Tibial artery (tissue), 4 donors: ENCODE measurements at regions not wholly inside any gene's neighbourhood (a gene's known extent, or its start where the extent isn't known, plus 50 kb on each side); places are given as distances from the start of the nearest gene placed in this dataset.

Experiments used
- DNase-seq, 2 donors: peaks; one replicate each; pipeline ENCODE4 v3.0.0-alpha.2; 2019
- H3K27ac ChIP-seq, 2 donors: fragments of 200-600 bp; sonication (generic) in 1 of 2; 1 replicate in 1 of 2; 2 replicates in 1 of 2; pipeline ENCODE4 v1.5.1; 2018 to 2019; ENCODE audit warnings: mild to moderate bottlenecking in 1 of 2
- H3K27me3 ChIP-seq, 2 donors: fragments of 200-600 bp; sonication (generic) in 1 of 2; one replicate each; pipeline versions ENCODE4 v1.5.1 to v1.6.0; 2016 to 2019
- H3K36me3 ChIP-seq, 3 donors: fragments of 200-600 bp; sonication (generic) in 2 of 3; one replicate each; pipeline ENCODE4 v1.5.1; 2016 to 2019; ENCODE audit warnings: mild to moderate bottlenecking in 2 of 3
- H3K4me1 ChIP-seq, 4 donors: fragments of 200-600 bp; sonication (generic) in 2 of 4; 1 replicate in 3 of 4; 2 replicates in 1 of 4; pipeline ENCODE4 v1.5.1; 2016 to 2019
- H3K4me3 ChIP-seq, 2 donors: fragments of 200-600 bp; sonication (generic) in 1 of 2; 1 replicate in 1 of 2; 2 replicates in 1 of 2; pipeline ENCODE4 v1.5.1; 2018 to 2019; ENCODE audit warnings: mild to moderate bottlenecking in 2 of 2
- H3K9me3 ChIP-seq, 3 donors: fragments of 200-600 bp; sonication (generic) in 1 of 3; one replicate each; pipeline ENCODE4 v1.5.1; 2016 to 2019
- intact Hi-C: fragments of 100-400 bp; cut with DNase I; formaldehyde crosslinking; loops from one replicate; pipeline ENCODE4 v1.15.0; 2023; ENCODE audit warnings: low total_unique reads
- TF ChIP-seq, protein P1 (sequence below), 2 experiments: fragments of 200-600 bp in 1 of 2; fragments of 450-650 bp in 1 of 2; IDR thresholded peaks; one replicate each; pipeline ENCODE4 v1.5.1; 2017 to 2019; ENCODE audit warnings: antibody characterized with exemption in 2 of 2, mild to moderate bottlenecking in 1 of 2, moderate library complexity in 1 of 2

DNA sequence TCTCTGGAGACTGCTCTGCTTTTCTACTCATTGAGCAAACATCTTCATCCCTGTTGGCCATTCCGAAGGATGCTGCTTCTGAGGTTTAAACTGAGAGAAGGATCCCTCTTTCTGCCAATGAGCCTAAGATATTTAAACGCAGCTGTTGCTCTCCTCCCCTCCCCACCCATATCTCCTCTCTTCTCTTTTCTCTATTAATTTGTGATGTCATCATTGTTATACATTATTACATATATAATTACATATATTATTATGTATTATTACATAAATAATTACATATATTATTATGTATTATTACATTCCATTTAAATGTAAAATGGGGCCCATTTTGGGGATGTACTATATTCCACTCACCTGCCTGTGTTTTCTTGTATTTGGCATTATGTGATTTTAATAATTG lies 82.7 kb upstream of the JUN start:
- intact Hi-C loops: no loop called here
- Histone ChIP-seq H3K9me3 (no peaks in the 10 kb centered on the region), H3K4me1 (no peaks in the 10 kb centered on the region), H3K4me3 (no peak overlapping the region), H3K36me3 (no peaks in the 10 kb centered on the region), H3K27me3 (no peaks in the 10 kb centered on the region), H3K27ac (no peak overlapping the region)
- no peak for DNase-seq
- TF ChIP-seq, protein P1, sequence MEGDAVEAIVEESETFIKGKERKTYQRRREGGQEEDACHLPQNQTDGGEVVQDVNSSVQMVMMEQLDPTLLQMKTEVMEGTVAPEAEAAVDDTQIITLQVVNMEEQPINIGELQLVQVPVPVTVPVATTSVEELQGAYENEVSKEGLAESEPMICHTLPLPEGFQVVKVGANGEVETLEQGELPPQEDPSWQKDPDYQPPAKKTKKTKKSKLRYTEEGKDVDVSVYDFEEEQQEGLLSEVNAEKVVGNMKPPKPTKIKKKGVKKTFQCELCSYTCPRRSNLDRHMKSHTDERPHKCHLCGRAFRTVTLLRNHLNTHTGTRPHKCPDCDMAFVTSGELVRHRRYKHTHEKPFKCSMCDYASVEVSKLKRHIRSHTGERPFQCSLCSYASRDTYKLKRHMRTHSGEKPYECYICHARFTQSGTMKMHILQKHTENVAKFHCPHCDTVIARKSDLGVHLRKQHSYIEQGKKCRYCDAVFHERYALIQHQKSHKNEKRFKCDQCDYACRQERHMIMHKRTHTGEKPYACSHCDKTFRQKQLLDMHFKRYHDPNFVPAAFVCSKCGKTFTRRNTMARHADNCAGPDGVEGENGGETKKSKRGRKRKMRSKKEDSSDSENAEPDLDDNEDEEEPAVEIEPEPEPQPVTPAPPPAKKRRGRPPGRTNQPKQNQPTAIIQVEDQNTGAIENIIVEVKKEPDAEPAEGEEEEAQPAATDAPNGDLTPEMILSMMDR (IDR thresholded peaks at IDR 0.05): no peak

DNA sequence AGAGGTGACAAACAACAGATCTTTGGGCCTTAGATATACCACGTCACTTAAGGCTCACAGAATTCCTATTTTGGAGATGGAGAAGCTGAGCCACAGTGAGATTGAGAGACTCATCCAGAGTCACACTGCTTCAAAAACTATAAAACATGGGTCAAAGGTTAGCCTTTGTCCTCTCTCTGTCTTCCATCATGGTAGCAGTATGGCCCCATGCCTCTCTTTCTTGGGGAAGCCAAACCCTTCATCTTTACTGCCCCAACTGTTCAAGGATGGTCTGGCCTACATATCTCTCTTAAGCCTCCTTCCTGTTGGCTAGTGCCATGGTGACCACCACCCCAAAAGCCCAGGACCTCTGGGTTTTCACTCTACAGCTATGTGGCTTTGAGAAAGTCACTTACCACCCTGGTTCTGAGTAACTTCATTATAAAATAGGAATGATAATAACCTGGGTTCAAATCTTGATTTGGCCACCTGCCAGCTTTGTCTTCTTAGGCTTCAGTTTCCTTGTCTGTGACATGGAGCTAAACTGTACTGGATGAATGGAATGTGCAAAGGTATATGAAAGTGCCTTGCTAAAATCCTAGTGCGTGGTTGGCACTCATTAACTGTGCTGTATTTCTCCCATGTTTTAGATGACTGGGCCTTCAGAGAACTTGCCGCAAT lies 85.9 kb upstream of the JUN start:
- Histone ChIP-seq H3K9me3 (no peaks in the 10 kb centered on the region), H3K4me3 (no peak overlapping the region), H3K27ac (no peak overlapping the region), H3K4me1 (peaks cover 0 to 8% (median 5%) of the 10 kb centered on the region in 4 donors), H3K27me3 (no peaks in the 10 kb centered on the region), H3K36me3 (no peaks in the 10 kb centered on the region)
- intact Hi-C loops: no loop called here
- TF ChIP-seq, protein P1 (IDR thresholded peaks at IDR 0.05): no peak
- no peak for DNase-seq

DNA sequence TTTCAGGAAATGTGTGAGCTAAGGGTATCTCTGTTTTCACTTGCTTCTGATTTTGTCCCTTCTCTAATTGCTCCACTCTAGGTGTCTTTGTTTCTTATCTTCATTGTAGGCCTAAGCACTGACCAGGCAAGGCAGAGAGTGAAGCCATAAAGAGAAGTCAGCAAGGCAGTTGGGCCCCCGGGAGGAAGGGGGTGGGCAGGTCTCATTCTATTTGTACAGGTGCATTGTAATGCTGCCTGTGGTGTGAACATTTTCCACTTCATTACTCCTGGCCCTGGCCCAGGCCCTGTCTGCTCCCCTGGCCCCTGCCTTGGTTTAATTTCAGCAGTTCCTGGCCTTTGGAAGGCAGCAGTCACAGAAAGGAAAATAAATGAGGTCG lies 86.4 kb upstream of the JUN start:
- Histone ChIP-seq H3K4me3 (no peak overlapping the region), H3K27ac (no peak overlapping the region), H3K4me1 (peaks cover 0 to 13% (median 9%) of the 10 kb centered on the region in 4 donors), H3K36me3 (no peaks in the 10 kb centered on the region), H3K9me3 (no peaks in the 10 kb centered on the region), H3K27me3 (no peaks in the 10 kb centered on the region)
- intact Hi-C loops: no loop called here
- TF ChIP-seq, protein P1 (IDR thresholded peaks at IDR 0.05): no peak
- no peak for DNase-seq

DNA sequence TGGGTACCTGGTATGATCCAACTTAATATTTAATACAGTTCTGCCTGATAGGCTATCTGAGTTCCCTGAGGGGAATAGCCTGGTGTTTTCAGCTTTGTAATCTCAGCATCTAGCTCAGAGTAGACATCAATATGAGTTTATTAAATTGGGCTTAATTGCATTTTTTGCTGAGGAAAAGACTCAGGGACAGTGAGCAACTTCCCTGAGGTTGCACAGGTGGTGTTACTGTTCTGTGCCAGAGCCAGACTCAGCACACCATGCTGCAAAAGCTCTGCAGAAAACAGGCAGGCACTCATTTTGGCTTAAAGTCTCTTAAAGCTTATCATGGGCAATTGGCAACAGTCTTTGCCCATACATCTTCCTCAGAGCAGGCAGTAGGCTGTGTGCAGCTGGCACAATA lies 90.5 kb upstream of the JUN start:
- TF ChIP-seq, protein P1 (IDR thresholded peaks at IDR 0.05): no peak
- Histone ChIP-seq H3K36me3 (no peaks in the 10 kb centered on the region), H3K27me3 (no peaks in the 10 kb centered on the region), H3K4me3 (no peak overlapping the region), H3K27ac (peak overlapping the region; percentile 52 to 63), H3K4me1 (peaks cover 0 to 16% (median 9%) of the 10 kb centered on the region in 4 donors), H3K9me3 (no peaks in the 10 kb centered on the region)
- intact Hi-C loops: no loop called here
- DNase-seq: no peak

DNA sequence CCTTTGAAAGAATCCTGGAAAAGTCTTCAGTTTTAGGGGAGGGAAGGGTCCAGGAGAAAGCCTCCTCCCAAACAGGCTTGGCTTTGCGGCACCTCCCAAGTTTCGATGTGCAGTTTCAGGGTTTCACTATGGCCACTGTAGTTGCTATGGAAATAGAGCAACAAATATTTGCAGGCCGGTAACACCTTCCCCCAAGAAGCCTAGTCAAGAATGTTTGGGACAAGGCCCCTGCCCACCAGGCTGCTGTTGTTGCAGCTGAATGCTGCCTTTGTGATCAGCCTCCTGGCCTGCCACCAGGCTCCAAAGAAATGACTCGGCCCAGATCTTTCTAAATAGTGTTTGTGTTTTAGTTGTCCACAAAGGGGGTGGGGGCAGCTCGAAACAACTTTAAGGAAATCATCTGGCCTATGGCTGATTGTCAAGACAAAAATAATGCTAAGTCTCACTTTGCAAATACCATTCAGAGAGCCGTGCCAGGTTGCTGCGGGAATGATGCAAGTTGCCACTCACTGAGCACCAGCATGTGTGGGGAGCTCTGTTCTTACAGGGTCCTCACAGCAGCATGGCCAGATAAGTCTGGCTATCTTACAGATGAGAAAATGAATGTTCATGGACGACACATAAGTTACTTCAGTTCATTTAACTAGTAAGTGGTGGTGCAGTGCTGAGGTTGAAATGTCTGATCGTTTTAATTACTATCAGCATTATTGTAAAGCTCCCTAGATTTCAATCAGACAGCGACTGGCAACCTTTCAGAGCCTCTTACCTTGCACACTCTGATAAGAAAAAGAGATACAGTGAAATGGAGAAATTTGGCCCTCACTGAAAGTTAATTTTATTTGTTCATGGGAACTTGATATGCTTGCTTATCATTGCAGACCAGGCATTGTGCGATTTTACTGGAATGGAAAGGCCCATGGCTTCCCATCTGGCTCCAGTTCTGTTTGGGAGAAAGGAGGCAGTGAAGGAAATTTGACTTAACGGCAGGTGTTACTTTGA lies 91.2 kb upstream of the JUN start:
- H3K4me3 ChIP-seq: no peak overlapping the region
- H3K4me1 ChIP-seq: peaks cover 0 to 16% (median 9%) of the 10 kb centered on the region in 4 donors
- TF ChIP-seq, protein P1 (IDR thresholded peaks at IDR 0.05): peak in 1 of 2 experiments; percentile 4
- no peaks in the 10 kb centered on the region for H3K27me3 ChIP-seq
- no peaks in the 10 kb centered on the region for H3K9me3 ChIP-seq
- H3K27ac ChIP-seq: peak overlapping the region; percentile 52 to 63
- peak in 1 of 2 donors; percentile 41 for DNase-seq
- H3K36me3 ChIP-seq: no peaks in the 10 kb centered on the region
- intact Hi-C loops: no loop called here
